Endothelial cell of umbilical vein (primary cell): ENCODE measurements at regions not wholly inside any gene's neighbourhood (a gene's known extent, or its start where the extent isn't known, plus 50 kb on each side); places are given as distances from the start of the nearest gene placed in this dataset.

Experiments used
- BruUV-seq: library from RNA; stranded (reverse); fragments of 400-500 nt; replicated peaks from 2 replicates; lab custom pipeline; 2021; lab: Mats Ljungman, UMichigan
- CTCF ChIA-PET: fragments of 300-600, 350-600 bp; sonication (Branson Sonifier 250); formaldehyde crosslinking; loops from one replicate; lab custom pipeline; 2021; ENCODE audit warnings: antibody characterized with exemption, inconsistent platforms; lab: Charles Lee
- POLR2A ChIA-PET: fragments of 300-600, 350-600 bp; sonication (Branson Sonifier 250); formaldehyde crosslinking; loops from one replicate; lab custom pipeline; 2021; ENCODE audit warnings: antibody characterized with exemption, inconsistent platforms; lab: Charles Lee
- DNase-seq: peaks from one replicate; pipeline ENCODE4 v3.0.0-alpha.2; 2011; ENCODE audit warnings: low read depth, low spot score
- FAIRE-seq: peaks from 2 replicates; lab custom pipeline; 2011; peaks lifted over from hg19 to GRCh38; lab: Jason Lieb, UNC
- H2AFZ ChIP-seq: 2 replicates; pipeline ENCODE4 v1.6.0; 2012; ENCODE audit warnings: low read depth, low read length, control low read depth, inconsistent platforms
- H3K27ac ChIP-seq: 2 replicates; pipeline ENCODE4 v1.5.1; 2011; ENCODE audit warnings: low read depth, mild to moderate bottlenecking, control low read depth, low read length, moderate library complexity; ENCODE audit not compliant: insufficient read depth
- H3K27me3 ChIP-seq, 2 experiments: 2 replicates each; pipeline versions ENCODE4 v1.6.0 to v1.6.1; 2011; ENCODE audit warnings: low read length in 2 of 2, mixed read lengths in 1 of 2; ENCODE audit not compliant: control insufficient read depth in 2 of 2, insufficient read depth in 2 of 2
- H3K36me3 ChIP-seq, 2 experiments: 2 replicates in 1 of 2; 3 replicates in 1 of 2; pipeline ENCODE4 v1.5.1; 2011; ENCODE audit warnings: low read length in 2 of 2, mild to moderate bottlenecking in 1 of 2, moderate library complexity in 1 of 2; ENCODE audit not compliant: control insufficient read depth in 2 of 2, insufficient read depth in 2 of 2; ENCODE audit errors: extremely low read depth in 1 of 2
- H3K4me1 ChIP-seq: 3 replicates; pipeline ENCODE4 v1.5.1; 2011; ENCODE audit warnings: mild to moderate bottlenecking, low read length; ENCODE audit not compliant: control insufficient read depth, insufficient read depth; ENCODE audit errors: extremely low read depth
- H3K4me2 ChIP-seq: 2 replicates; pipeline ENCODE4 v1.6.1; 2011; ENCODE audit warnings: low read length, control low read depth, mixed read lengths; ENCODE audit not compliant: insufficient read depth
- H3K4me3 ChIP-seq, 3 experiments: fragments of 200-600 bp in 1 of 3; sonication (generic), shearing (Covaris generic) in 1 of 3; replicated peaks in 1 of 3; 2 replicates each; pipeline ENCODE4 v1.5.1; 2011 to 2016; ENCODE audit warnings: control low read depth in 3 of 3, low read length in 3 of 3, mild to moderate bottlenecking in 2 of 3, inconsistent platforms in 1 of 3, low read depth in 1 of 3, moderate library complexity in 1 of 3; ENCODE audit not compliant: insufficient read depth in 1 of 3
- H3K79me2 ChIP-seq: 2 replicates; pipeline ENCODE4 v1.6.0; 2012; ENCODE audit warnings: low read length, inconsistent platforms; ENCODE audit not compliant: control insufficient read depth, insufficient read depth
- H3K9ac ChIP-seq: replicated peaks from 2 replicates; pipeline ENCODE3; 2011; ENCODE audit warnings: low read length, control low read depth; ENCODE audit not compliant: insufficient read depth; ENCODE audit errors: extremely low read depth
- H3K9me1 ChIP-seq: replicated peaks from 3 replicates; pipeline ENCODE4 v1.6.0; 2011; ENCODE audit warnings: mild to moderate bottlenecking, low read length; ENCODE audit not compliant: control insufficient read depth, insufficient read depth; ENCODE audit errors: extremely low read depth
- H3K9me3 ChIP-seq: replicated peaks from 2 replicates; pipeline ENCODE4 v1.5.1; 2012; ENCODE audit warnings: low read length, inconsistent platforms; ENCODE audit not compliant: control insufficient read depth, insufficient read depth
- H4K20me1 ChIP-seq: replicated peaks from 2 replicates; pipeline ENCODE3; 2011; ENCODE audit warnings: mild to moderate bottlenecking, low read length; ENCODE audit not compliant: control insufficient read depth, insufficient read depth; ENCODE audit errors: extremely low read depth
- CTCF ChIP-seq, 2 donors: IDR thresholded peaks; 1 replicate in 1 of 2; 2 replicates in 1 of 2; pipeline ENCODE4 v1.5.1; 2011; ENCODE audit warnings: low read length in 2 of 2, mild to moderate bottlenecking in 2 of 2, moderate library complexity in 2 of 2, control low read depth in 1 of 2, inconsistent platforms in 1 of 2, low read depth in 1 of 2; ENCODE audit not compliant: insufficient read depth in 1 of 2; ENCODE audit errors: extremely low read depth in 1 of 2
- EZH2 ChIP-seq: IDR thresholded peaks from 2 replicates; pipeline ENCODE4 v1.6.1; 2012; ENCODE audit warnings: borderline replicate concordance, low read depth, mild to moderate bottlenecking, moderate library complexity, low read length, inconsistent platforms; ENCODE audit not compliant: severe bottlenecking
- FOS ChIP-seq: IDR thresholded peaks from 2 replicates; pipeline ENCODE4 v1.6.1; 2011; ENCODE audit warnings: mild to moderate bottlenecking, low read length, moderate library complexity, borderline replicate concordance; ENCODE audit not compliant: insufficient read depth
- GATA2 ChIP-seq: IDR thresholded peaks from 2 replicates; pipeline ENCODE4 v1.7.0; 2011; ENCODE audit warnings: low read depth, mild to moderate bottlenecking, moderate library complexity, mixed read lengths, low read length; ENCODE audit not compliant: insufficient read length, insufficient read depth
- JUN ChIP-seq: IDR thresholded peaks from 2 replicates; pipeline ENCODE4 v1.6.1; 2011; ENCODE audit warnings: borderline replicate concordance, low read depth; ENCODE audit not compliant: insufficient read length, insufficient read depth
- MAX ChIP-seq: IDR thresholded peaks from 2 replicates; pipeline ENCODE4 v1.6.1; 2011; ENCODE audit not compliant: insufficient read depth, insufficient read length
- MYC ChIP-seq: IDR thresholded peaks from one replicate; pipeline ENCODE4 v1.6.1; 2011; ENCODE audit warnings: mild to moderate bottlenecking, low read depth, low read length
- POLR2A ChIP-seq: IDR thresholded peaks from 2 replicates; pipeline ENCODE4 v1.6.1; 2012; ENCODE audit warnings: low read depth, mild to moderate bottlenecking, control low read depth, low read length
- POLR2AphosphoS5 ChIP-seq: IDR thresholded peaks from 2 replicates; pipeline ENCODE4 v1.6.1; 2012; ENCODE audit warnings: low read depth, mild to moderate bottlenecking, control low read depth, low read length, moderate library complexity; ENCODE audit not compliant: insufficient read depth
- dilution Hi-C: fragments of 300-500 bp; cut with MboI; formaldehyde crosslinking; loops from one replicate; pipeline ENCODE4 v1.15.0; 2019; ENCODE audit warnings: low sequenced_read_pairs; ENCODE audit not compliant: extremely low pct_ligation_motif_present
- intact Hi-C: fragments of 100-400 bp; cut with micrococcal nuclease; formaldehyde crosslinking; loops from one replicate; pipeline ENCODE4 v1.10.0; 2022

- no peak for TF ChIP-seq FOS
- TF ChIP-seq EZH2: no peak
- no peak for TF ChIP-seq POLR2A
- TF ChIP-seq POLR2AphosphoS5: no peak
- no peak for TF ChIP-seq MAX
- TF ChIP-seq CTCF (IDR thresholded peaks at IDR 0.05; ENCODE audit: extremely low read depth in 1 of 2, insufficient read depth in 1 of 2, low read depth in 1 of 2, low read length in 2 of 2): no peak
- TF ChIP-seq MYC: no peak
- no peak for TF ChIP-seq JUN
- TF ChIP-seq GATA2: no peak
- Histone ChIP-seq H3K27ac (no peak overlapping the region), H3K79me2 (no peaks in the 10 kb centered on the region), H3K4me2 (no peak overlapping the region), H2AFZ (no peak overlapping the region), H3K9ac (no peak overlapping the region), H3K27me3 (no peaks in the 10 kb centered on the region), H3K4me3 (no peak overlapping the region), H3K36me3 (no peaks in the 10 kb centered on the region), H3K9me3 (no peaks in the 10 kb centered on the region), H3K4me1 (no peaks in the 10 kb centered on the region), H3K9me1 (no peaks in the 10 kb centered on the region), H4K20me1 (no peaks in the 10 kb centered on the region)
- ChIA-PET POLR2A (no interaction called here), CTCF (no interaction called here)
- dilution Hi-C loops: no loop called here
- DNase-seq (no peak), FAIRE-seq (no peak)
- intact Hi-C loops: no loop called here
- no TSS peak for BruUV-seq
Measured at GRCh38 chr4:132284910-132285426, 864.1 kb upstream of the PCDH10 start.
